Mucosa of rectum (tissue), 2 donors: ENCODE measurements at regions not wholly inside any gene's neighbourhood (a gene's known extent, or its start where the extent isn't known, plus 50 kb on each side); places are given as distances from the start of the nearest gene placed in this dataset.
"Not testable (repeated sequence)": the region's sequence is repeated elsewhere in the genome, so short reads cannot be mapped to it uniquely, and the experiment has no call there.

Experiments
- H3K27ac ChIP-seq, 2 donors: one replicate each; pipeline ENCODE4 v1.7.0; 2013; ENCODE audit warnings: inconsistent platforms in 2 of 2, low read depth in 2 of 2, low read length in 2 of 2
- H3K27me3 ChIP-seq, 2 donors: one replicate each; pipeline ENCODE4 v1.7.0; 2013; ENCODE audit warnings: low read length in 2 of 2; ENCODE audit not compliant: control insufficient read depth in 2 of 2, insufficient read depth in 2 of 2
- H3K36me3 ChIP-seq, 2 donors: one replicate each; pipeline ENCODE4 v1.7.0; 2013; ENCODE audit warnings: low read length in 2 of 2; ENCODE audit not compliant: control insufficient read depth in 2 of 2, insufficient read depth in 2 of 2
- H3K4me1 ChIP-seq, 2 donors: one replicate each; pipeline ENCODE4 v1.7.0; 2013; ENCODE audit warnings: low read length in 2 of 2, mild to moderate bottlenecking in 1 of 2; ENCODE audit not compliant: control insufficient read depth in 2 of 2, insufficient read depth in 2 of 2
- H3K4me3 ChIP-seq, 2 donors: one replicate each; pipeline ENCODE4 v1.7.0; 2013; ENCODE audit warnings: low read length in 2 of 2
- H3K9ac ChIP-seq, 2 donors: one replicate each; pipeline ENCODE4 v1.7.0; 2013; ENCODE audit warnings: low read length in 2 of 2, low read depth in 1 of 2, mild to moderate bottlenecking in 1 of 2
- H3K9me3 ChIP-seq, 2 donors: one replicate each; pipeline ENCODE4 v1.7.0; 2013; ENCODE audit warnings: low read length in 2 of 2; ENCODE audit not compliant: control insufficient read depth in 2 of 2
- donor health status: healthy.
- donor health status: Normal muscosa, but diverticular disease.

- no peak overlapping the region for H3K9ac ChIP-seq
- no peak overlapping the region for H3K4me3 ChIP-seq
- no peak overlapping the region for H3K27ac ChIP-seq
- peaks cover 0 to 2% of the 10 kb centered on the region in 2 donors for H3K9me3 ChIP-seq
- H3K27me3 ChIP-seq = no peaks in the 10 kb centered on the region
- H3K4me1 ChIP-seq = no peaks in the 10 kb centered on the region
- H3K36me3 ChIP-seq = no peaks in the 10 kb centered on the region
Measured at GRCh38 chr10:108352771-108353170, 1188.3 kb upstream of the SORCS1 start.

- no peak overlapping the region for H3K4me3 ChIP-seq
- no peaks in the 10 kb centered on the region for H3K4me1 ChIP-seq
- H3K27me3 ChIP-seq = no peaks in the 10 kb centered on the region
Measured at GRCh38 chr10:108348215-108348614, 1183.7 kb upstream of the SORCS1 start.

GRCh38 chr10:108346066-108346465, 1181.6 kb upstream of the SORCS1 start:
- Histone ChIP-seq H3K4me1 (no peaks in the 10 kb centered on the region), H3K9ac (no peak overlapping the region), H3K36me3 (no peaks in the 10 kb centered on the region), H3K4me3 (no peak overlapping the region), H3K9me3 (peaks cover 0 to 2% of the 10 kb centered on the region in 2 donors), H3K27me3 (no peaks in the 10 kb centered on the region), H3K27ac (no peak overlapping the region)

More at GRCh38 chr10:108348215-108348614, 1183.7 kb upstream of the SORCS1 start:
- H3K27ac ChIP-seq = no peak overlapping the region
- H3K9me3 ChIP-seq = peaks cover 0 to 2% of the 10 kb centered on the region in 2 donors
- H3K9ac ChIP-seq = no peak overlapping the region
- H3K36me3 ChIP-seq = no peaks in the 10 kb centered on the region

- Histone ChIP-seq H3K36me3 (no peaks in the 10 kb centered on the region), H3K4me3 (no peak overlapping the region), H3K27ac (no peak overlapping the region), H3K27me3 (no peaks in the 10 kb centered on the region), H3K4me1 (no peaks in the 10 kb centered on the region), H3K9ac (no peak overlapping the region), H3K9me3 (no peaks in the 10 kb centered on the region)
Measured at GRCh38 chr10:108338146-108338545, 1173.6 kb upstream of the SORCS1 start.

- H3K36me3 ChIP-seq = no peaks in the 10 kb centered on the region
- no peak overlapping the region for H3K4me3 ChIP-seq
- H3K9me3 ChIP-seq = no peaks in the 10 kb centered on the region
- no peaks in the 10 kb centered on the region for H3K4me1 ChIP-seq
- H3K27me3 ChIP-seq = no peaks in the 10 kb centered on the region
- H3K27ac ChIP-seq = no peak overlapping the region
- no peak overlapping the region for H3K9ac ChIP-seq
Measured at GRCh38 chr10:108336836-108337235, 1172.3 kb upstream of the SORCS1 start.

GRCh38 chr10:108327706-108328105, 1163.2 kb upstream of the SORCS1 start:
- Histone ChIP-seq H3K27me3 (no peaks in the 10 kb centered on the region), H3K27ac (no peak overlapping the region), H3K9ac (no peak overlapping the region), H3K9me3 (no peaks in the 10 kb centered on the region), H3K4me1 (no peaks in the 10 kb centered on the region), H3K4me3 (no peak overlapping the region), H3K36me3 (no peaks in the 10 kb centered on the region)

GRCh38 chr10:108323274-108323798, 1158.8 kb upstream of the SORCS1 start:
- H3K4me1 ChIP-seq = peaks cover 0 to 3% of the 10 kb centered on the region in 2 donors
- H3K4me3 ChIP-seq = no peak overlapping the region
- no peaks in the 10 kb centered on the region for H3K9me3 ChIP-seq
- no peaks in the 10 kb centered on the region for H3K36me3 ChIP-seq
- no peak overlapping the region for H3K9ac ChIP-seq
- H3K27ac ChIP-seq = no peak overlapping the region
- no peaks in the 10 kb centered on the region for H3K27me3 ChIP-seq

GRCh38 chr10:108319434-108320222, 1155.1 kb upstream of the SORCS1 start:
- Histone ChIP-seq H3K9ac (no peak overlapping the region), H3K27me3 (no peaks in the 10 kb centered on the region), H3K4me3 (no peak overlapping the region)

GRCh38 chr10:108315636-108316035, 1151.1 kb upstream of the SORCS1 start:
- H3K36me3 ChIP-seq, H3K27me3 ChIP-seq, H3K9ac ChIP-seq, H3K4me1 ChIP-seq, H3K9me3 ChIP-seq, H3K4me3 ChIP-seq, H3K27ac ChIP-seq: not testable (repeated sequence)

More at GRCh38 chr10:108319434-108320222, 1155.1 kb upstream of the SORCS1 start:
- Histone ChIP-seq H3K36me3 (no peaks in the 10 kb centered on the region), H3K4me1 (peaks cover 0 to 3% of the 10 kb centered on the region in 2 donors), H3K9me3 (no peaks in the 10 kb centered on the region), H3K27ac (no peak overlapping the region)

GRCh38 chr10:108307925-108308312, 1143.4 kb upstream of the SORCS1 start:
- H3K27ac ChIP-seq = no peak overlapping the region
- no peaks in the 10 kb centered on the region for H3K4me1 ChIP-seq
- H3K9ac ChIP-seq = no peak overlapping the region
- H3K27me3 ChIP-seq = no peaks in the 10 kb centered on the region
- no peak overlapping the region for H3K4me3 ChIP-seq
- no peaks in the 10 kb centered on the region for H3K36me3 ChIP-seq
- H3K9me3 ChIP-seq = no peaks in the 10 kb centered on the region
